Stimulated activated CD4-positive, alpha-beta T cell treated with anti-CD3 and anti-CD28 coated beads, TNF-alpha, amount 100 ng/mL, for 48 hours (primary cell): ENCODE measurements at regions not wholly inside any gene's neighbourhood (a gene's known extent, or its start where the extent isn't known, plus 50 kb on each side); places are given as distances from the start of the nearest gene placed in this dataset.
"Not testable (repeated sequence)": the region's sequence is repeated elsewhere in the genome, so short reads cannot be mapped to it uniquely, and the experiment has no call there.

Source experiments
- DNase-seq, 3 donors: peaks; one replicate each; pipeline ENCODE4 v3.0.0-alpha.2; 2020; ENCODE audit warnings: low read depth in 3 of 3

DNA sequence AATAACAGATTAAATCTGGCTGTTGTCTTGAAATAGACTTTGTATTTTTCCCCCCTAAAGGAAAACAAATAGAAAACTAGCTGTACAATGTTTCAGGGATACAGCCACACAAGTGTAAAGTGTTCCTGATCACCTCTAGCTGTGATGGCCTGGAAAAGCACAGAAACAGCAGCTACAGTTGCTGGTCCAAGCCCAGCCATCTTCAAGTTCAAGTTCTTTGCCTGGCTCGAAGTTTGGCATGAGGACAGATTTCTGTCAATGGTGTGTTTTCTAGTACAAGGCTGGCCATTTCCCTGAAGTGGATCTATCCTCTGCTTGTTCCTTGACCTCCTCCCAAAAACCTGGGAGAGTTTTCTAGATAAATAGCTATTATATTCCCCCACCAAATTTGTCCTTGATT lies 272.2 kb upstream of the ADRA1B start:
- DNase-seq: no peak

- no peak for DNase-seq
These were observed 271.0 kb upstream of the ADRA1B start for GRCh38 chr5:159645179-159645846.

- DNase-seq: no peak
These were observed 265.5 kb upstream of the ADRA1B start for GRCh38 chr5:159650803-159651202.

DNA sequence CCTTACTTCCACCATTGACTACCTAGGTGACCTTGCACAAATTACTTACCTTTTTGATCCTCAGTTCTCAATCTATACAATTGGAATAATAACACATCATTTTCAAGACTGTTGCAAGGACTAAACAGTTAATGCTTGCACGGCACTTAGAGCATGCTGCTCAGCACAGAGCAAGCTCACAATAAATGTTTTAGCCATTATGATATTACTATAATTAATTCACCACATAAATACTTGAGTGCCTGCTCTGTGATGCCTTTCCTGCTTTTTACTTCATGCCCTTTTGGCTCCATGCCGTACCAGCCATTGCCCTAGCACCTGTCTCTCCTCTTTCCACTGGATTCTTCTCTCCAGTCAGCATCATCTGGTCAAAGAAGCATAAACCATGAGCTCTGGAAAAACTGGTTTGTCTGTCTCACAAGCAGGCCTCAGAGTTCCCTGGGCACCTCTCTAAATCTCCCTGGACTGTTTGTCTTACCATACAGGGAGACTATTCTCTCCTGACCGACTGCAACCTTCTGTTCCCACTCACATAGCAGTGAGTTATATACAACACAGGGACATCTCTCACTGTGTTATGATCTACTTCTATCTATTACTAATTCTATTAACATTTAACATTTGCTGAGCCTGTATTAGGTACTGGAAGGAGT lies 260.4 kb upstream of the ADRA1B start:
- no peak for DNase-seq

DNA sequence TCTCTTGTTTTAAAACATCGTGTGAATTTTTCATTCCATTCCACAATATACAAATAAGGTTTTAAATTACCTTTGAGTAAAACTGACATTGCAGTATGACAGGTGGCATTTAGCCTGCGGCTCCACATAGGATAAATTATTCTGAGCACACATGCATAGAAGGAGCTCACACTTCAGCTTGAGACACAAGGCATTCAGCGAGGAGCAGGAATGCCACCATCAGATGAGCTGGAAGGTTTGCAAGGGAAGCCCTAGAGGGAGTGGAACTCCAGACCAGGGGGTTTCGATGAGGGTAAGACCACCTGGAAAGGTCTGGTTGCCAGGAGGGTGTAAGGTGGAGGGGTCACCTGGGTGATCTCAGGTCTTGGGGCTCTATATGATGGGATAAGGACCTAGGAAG lies 259.0 kb upstream of the ADRA1B start:
- DNase-seq: no peak

DNA sequence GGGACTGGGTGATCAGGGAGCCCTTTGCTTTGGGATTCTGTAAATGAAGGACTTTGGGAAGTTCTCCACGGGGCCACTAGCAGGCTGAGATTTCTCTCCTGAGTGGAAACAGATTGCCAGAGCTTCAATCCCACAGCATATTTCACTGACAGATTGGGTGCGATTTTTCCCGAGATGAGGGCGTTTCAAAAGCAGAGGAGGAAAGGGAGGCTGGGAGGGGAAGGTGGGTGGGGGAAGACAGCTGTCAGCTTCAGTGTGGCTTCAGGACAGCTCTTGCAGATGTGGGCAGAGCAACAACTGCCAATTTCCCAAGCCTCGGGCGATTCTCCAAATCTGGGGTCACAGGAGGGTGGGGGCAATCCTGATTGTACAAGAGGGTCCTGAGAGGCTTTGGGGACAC lies 258.5 kb upstream of the ADRA1B start:
- no peak for DNase-seq

DNA sequence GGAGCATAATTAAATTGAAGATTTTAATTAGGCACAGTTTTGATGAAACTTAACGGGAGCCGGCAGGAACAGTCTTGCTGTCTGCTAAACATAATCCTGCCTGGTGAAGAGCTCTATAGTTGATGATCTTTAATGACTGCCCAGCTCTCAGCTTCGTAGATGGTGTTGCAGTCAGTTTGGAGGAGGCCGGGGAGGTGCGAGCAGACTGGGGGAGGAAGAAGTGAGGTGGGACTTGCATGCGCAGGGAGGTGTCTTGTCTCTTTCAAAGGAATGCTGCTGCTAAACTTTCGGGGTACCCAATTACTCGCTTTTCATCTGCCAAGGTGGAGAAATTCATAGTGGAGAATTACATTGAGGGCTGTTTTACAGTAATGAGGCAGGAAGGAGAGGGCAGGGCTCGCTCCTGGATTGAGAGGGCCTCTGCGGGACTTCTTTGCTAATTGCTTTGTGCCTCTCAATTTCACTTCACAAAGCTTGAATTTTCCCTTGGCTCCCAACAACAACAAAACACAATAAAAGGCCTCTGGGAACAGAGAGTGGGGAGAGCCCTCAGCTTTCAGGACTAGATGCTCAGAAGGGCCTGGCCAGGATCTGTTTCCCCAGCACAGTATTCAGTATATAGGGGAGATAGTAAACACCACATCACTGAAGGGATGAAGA lies 257.9 kb upstream of the ADRA1B start:
- no peak for DNase-seq

GRCh38 chr5:159660401-159660800 lies 255.9 kb upstream of the ADRA1B start:
- no peak for DNase-seq

- no peak for DNase-seq
These were observed 252.3 kb upstream of the ADRA1B start for GRCh38 chr5:159663986-159664385.

DNA sequence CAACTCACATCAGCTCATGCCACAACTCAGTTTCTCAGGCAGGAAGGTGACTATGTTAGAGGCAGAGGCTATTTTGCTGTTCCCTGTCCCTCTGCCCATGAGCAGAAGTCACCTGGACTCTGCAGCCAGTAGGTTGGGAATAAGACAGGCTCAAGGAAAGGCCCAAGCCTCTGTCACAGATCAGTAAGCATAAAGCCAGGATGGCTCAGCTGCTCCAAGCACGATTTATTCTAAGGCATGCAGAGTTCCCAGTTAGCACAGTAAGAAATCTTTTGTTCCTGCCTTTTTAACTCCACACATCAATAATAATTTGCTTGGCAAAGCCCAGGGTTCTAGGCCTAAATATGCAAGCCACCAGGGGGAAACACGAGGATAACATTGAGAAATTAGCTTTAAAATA lies 249.0 kb upstream of the ADRA1B start:
- no peak for DNase-seq

- DNase-seq: no peak
These were observed 247.7 kb upstream of the ADRA1B start for GRCh38 chr5:159668556-159668955.

- no peak for DNase-seq
These were observed 246.7 kb upstream of the ADRA1B start for GRCh38 chr5:159669559-159669958.

DNA sequence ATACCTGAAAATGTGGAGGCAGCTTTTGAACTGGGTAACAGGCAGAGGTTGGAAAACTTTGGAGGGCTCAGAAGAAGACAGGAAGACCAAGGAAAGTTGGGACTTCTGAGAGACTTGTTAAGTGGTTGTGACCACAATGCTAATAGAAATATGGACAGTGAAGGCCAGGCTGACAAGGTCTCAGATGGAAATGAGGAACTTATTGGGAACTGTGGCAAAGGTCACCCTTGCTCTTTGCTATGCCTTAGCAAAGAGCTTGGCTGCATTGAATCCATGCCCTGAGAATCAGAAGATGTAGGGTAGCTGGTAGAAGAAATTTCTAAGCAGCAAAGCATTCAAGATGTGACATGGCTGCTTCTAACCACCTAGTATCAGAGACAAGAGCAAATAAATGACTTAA lies 244.4 kb upstream of the ADRA1B start:
- no peak for DNase-seq

DNA sequence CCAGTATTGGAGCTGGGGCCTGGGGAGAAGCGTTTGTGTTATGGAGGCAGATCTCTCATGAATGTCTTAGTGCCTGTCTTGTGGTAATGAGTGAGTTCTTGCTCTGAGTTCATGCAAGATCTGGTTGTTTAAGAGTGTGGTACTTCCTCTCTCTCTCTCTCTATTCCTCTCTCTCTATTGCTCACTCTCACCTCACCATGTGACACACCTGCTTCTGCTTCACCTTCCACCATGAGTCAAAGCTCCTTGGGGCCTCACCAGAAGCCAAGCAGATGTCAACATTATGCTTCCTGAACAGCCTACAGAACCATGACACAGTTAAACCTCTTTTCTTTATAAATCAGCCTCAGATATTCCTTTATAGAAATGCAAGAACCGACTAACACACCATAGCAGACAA lies 242.7 kb upstream of the ADRA1B start:
- DNase-seq: no peak

DNA sequence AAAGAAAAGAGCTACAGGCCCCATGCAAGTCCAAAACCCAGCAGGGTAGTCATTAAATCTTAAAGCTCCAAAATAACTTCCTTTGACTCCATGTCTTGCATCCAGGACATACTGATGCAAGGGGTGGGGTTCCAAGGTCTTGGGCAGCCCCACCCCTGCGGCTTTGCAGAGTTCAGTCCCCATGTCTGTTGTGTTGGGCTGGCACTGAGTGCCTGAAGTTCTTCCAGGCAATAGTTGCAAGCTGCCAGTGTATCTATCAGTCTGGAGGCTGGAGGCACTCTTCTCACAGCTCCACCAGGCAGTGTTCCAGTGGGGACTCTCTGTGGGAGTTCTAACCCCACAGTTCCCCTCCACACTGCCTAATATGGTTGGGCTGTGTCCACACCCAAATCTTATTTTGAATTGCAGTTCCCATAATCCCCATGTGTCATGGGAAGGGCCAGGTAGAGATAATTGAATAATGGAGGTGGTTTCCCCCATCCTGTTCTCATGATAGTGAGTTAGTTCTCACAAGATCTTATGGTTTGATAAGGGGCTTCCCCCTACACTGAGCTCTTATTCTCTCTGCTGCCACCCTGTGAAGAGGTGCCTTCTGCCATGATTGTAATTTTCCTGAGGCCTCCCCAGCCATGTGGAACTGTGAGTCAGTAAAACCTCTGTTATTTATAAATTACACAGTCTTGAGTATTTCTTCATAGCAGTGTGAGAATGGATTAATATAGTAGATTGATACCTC lies 237.5 kb upstream of the ADRA1B start:
- DNase-seq: no peak

DNA sequence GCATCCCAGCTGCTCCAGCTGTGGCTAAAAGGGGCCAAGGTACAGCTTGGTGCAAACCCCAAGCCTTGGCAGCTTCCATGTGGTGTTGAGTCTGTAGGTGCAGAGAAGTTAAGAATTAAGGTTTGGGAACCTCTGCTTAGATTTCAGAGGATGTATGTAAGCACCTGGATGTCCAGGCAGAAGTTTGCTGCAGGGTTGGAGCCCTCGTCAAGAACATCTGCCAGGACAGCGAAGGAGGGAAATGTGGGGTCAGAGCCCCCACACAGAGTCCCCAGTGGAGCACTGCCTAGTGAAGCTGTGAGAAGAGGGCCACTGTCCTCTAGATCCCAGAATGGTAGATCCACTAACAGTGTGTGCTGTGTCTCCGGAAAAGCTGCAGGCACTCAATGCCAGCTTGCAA lies 236.2 kb upstream of the ADRA1B start:
- DNase-seq: no peak

- no peak for DNase-seq
These were observed 234.6 kb upstream of the ADRA1B start for GRCh38 chr5:159681661-159682060.

- no peak for DNase-seq
These were observed 233.7 kb upstream of the ADRA1B start for GRCh38 chr5:159682623-159683022.

GRCh38 chr5:159687892-159688291 lies 228.4 kb upstream of the ADRA1B start:
- not testable (repeated sequence) for DNase-seq

GRCh38 chr5:159695741-159696294 lies 220.5 kb upstream of the ADRA1B start:
- DNase-seq: no peak

- DNase-seq: no peak
These were observed 218.8 kb upstream of the ADRA1B start for GRCh38 chr5:159697530-159697929.

DNA sequence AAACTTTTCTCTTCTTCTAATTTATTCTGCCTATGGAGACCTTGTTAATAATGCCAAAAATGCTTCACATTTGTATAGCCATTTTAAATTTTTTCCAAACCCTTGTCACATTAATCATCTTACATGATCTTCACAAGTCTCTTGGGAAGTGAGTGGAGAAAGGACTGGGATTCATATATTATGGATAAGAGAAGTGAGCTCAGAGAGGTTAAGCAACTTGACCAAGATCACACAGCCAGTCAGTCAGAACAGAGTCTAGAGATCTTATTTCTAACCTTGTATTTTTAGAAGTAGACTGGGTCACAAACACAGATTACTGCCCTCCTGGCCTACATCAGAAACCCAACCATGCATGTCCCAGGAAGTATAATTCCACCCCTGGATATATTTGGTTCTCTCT lies 218.0 kb upstream of the ADRA1B start:
- DNase-seq: no peak
